ENCODE measurements at regions not wholly inside any gene's neighbourhood (a gene's known extent, or its start where the extent isn't known, plus 50 kb on each side); places are given as distances from the start of the nearest gene placed in this dataset.
"Not testable (repeated sequence)": the region's sequence is repeated elsewhere in the genome, so short reads cannot be mapped to it uniquely, and the experiment has no call there.

- Histone ChIP-seq H3K27me3 (ENCODE audit: control insufficient read depth, insufficient read depth, low read length) (no peaks in the 10 kb centered on the region), H3K4me3 (ENCODE audit: low read depth, low read length) (no peak overlapping the region), H3K36me3 (ENCODE audit: control insufficient read depth, insufficient read depth, low read length) (no peaks in the 10 kb centered on the region)
- no peak for TF ChIP-seq CTCF (IDR thresholded peaks at IDR 0.05; ENCODE audit: insufficient read depth, low read length, poor library complexity, severe bottlenecking)
- no peak for DNase-seq (ENCODE audit: low read depth)
Observed at GRCh38 chr11:92050305-92050704, 174.3 kb upstream of the FAT3 start.

GRCh38 chr11:92048415-92048814, 176.2 kb upstream of the FAT3 start:
- no peaks in the 10 kb centered on the region for H3K27me3 ChIP-seq (ENCODE audit: control insufficient read depth, insufficient read depth, low read length)
- no peak for DNase-seq (ENCODE audit: low read depth)
- H3K36me3 ChIP-seq (ENCODE audit: control insufficient read depth, insufficient read depth, low read length): no peaks in the 10 kb centered on the region

GRCh38 chr11:92046103-92046502, 178.5 kb upstream of the FAT3 start:
- Histone ChIP-seq H3K4me3 (ENCODE audit: low read depth, low read length) (no peak overlapping the region), H3K27me3 (ENCODE audit: control insufficient read depth, insufficient read depth, low read length) (no peaks in the 10 kb centered on the region), H3K36me3 (ENCODE audit: control insufficient read depth, insufficient read depth, low read length) (no peaks in the 10 kb centered on the region)
- DNase-seq (ENCODE audit: low read depth): no peak
- TF ChIP-seq CTCF (IDR thresholded peaks at IDR 0.05; ENCODE audit: insufficient read depth, low read length, poor library complexity, severe bottlenecking): no peak

More at GRCh38 chr11:92048415-92048814, 176.2 kb upstream of the FAT3 start:
- H3K4me3 ChIP-seq (ENCODE audit: low read depth, low read length): no peak overlapping the region
- TF ChIP-seq CTCF (IDR thresholded peaks at IDR 0.05; ENCODE audit: insufficient read depth, low read length, poor library complexity, severe bottlenecking): no peak

GRCh38 chr11:92045301-92045700, 179.3 kb upstream of the FAT3 start:
- no peak for DNase-seq (ENCODE audit: low read depth)
- Histone ChIP-seq H3K27me3 (ENCODE audit: control insufficient read depth, insufficient read depth, low read length) (no peaks in the 10 kb centered on the region), H3K4me3 (ENCODE audit: low read depth, low read length) (no peak overlapping the region), H3K36me3 (ENCODE audit: control insufficient read depth, insufficient read depth, low read length) (no peaks in the 10 kb centered on the region)
- TF ChIP-seq CTCF (IDR thresholded peaks at IDR 0.05; ENCODE audit: insufficient read depth, low read length, poor library complexity, severe bottlenecking): no peak

GRCh38 chr11:92035488-92035887, 189.1 kb upstream of the FAT3 start:
- Histone ChIP-seq H3K27me3 (ENCODE audit: control insufficient read depth, insufficient read depth, low read length) (no peaks in the 10 kb centered on the region), H3K36me3 (ENCODE audit: control insufficient read depth, insufficient read depth, low read length) (no peaks in the 10 kb centered on the region), H3K4me3 (ENCODE audit: low read depth, low read length) (no peak overlapping the region)
- no peak for DNase-seq (ENCODE audit: low read depth)
- TF ChIP-seq CTCF (IDR thresholded peaks at IDR 0.05; ENCODE audit: insufficient read depth, low read length, poor library complexity, severe bottlenecking): no peak

GRCh38 chr11:92027136-92027535, 197.5 kb upstream of the FAT3 start:
- not testable (repeated sequence) for H3K4me3 ChIP-seq (ENCODE audit: low read depth, low read length); DNase-seq (ENCODE audit: low read depth); H3K36me3 ChIP-seq (ENCODE audit: control insufficient read depth, insufficient read depth, low read length); H3K27me3 ChIP-seq (ENCODE audit: control insufficient read depth, insufficient read depth, low read length)

All from kidney epithelial cell (primary cell).